Fibroblast of upper back skin (primary cell): ENCODE measurements at regions not wholly inside any gene's neighbourhood (a gene's known extent, or its start where the extent isn't known, plus 50 kb on each side); places are given as distances from the start of the nearest gene placed in this dataset.

Experiments used
- DNase-seq: peaks from one replicate; pipeline ENCODE4 v3.0.0-alpha.2; 2013

- DNase-seq: no peak
Observed at GRCh38 chr1:238152119-238152518, 261.4 kb upstream of the ZP4 start.

DNA sequence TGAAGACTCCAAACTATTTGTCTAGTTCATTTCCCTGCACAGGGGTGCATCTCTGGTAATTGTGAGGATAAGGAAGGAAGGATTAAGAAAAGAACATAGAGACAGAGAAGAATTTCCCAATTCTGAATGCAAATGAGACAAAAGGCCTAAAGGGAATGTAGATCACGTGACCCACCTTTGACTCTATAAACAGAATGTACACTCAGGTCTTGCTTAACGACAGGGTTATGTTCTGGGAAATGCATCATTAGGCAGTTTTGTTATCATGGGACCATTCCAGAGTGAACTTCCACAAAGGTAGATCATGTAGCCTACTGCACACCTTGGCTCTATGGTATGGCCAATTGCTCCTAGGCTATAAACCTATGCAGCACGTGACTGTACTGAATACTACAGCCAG is 252.3 kb upstream of the ZP4 start:
- no peak for DNase-seq

DNA sequence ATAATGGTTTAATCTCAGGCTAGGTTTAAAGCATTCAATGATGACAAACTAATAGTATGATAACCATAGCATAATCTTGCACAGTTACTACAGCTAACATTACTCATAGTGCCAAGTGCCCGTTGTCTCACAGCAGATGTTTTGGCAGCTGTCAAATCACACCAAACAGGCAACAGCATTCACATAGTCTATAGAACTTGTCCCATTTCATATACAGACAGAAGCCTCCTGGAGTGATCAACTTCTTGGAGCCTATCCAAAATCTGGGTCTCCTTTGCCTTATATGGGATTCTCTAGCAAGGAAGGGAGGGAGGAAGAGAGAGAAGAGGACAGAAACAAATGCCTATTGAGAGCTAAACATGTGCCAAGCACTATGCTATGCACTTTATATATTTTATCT is 250.6 kb upstream of the ZP4 start:
- DNase-seq: peak; percentile 17

- peak; percentile 1 for DNase-seq
Observed at GRCh38 chr1:238139713-238140112, 249.0 kb upstream of the ZP4 start.

GRCh38 chr1:238138059-238138626 is 247.4 kb upstream of the ZP4 start:
- no peak for DNase-seq

GRCh38 chr1:238135708-238136664 is 245.3 kb upstream of the ZP4 start:
- no peak for DNase-seq

GRCh38 chr1:238129677-238130076 is 239.0 kb upstream of the ZP4 start:
- no peak for DNase-seq

- no peak for DNase-seq
Observed at GRCh38 chr1:238123201-238123600, 232.5 kb upstream of the ZP4 start.

- no peak for DNase-seq
Observed at GRCh38 chr1:238119861-238120260, 229.1 kb upstream of the ZP4 start.

DNA sequence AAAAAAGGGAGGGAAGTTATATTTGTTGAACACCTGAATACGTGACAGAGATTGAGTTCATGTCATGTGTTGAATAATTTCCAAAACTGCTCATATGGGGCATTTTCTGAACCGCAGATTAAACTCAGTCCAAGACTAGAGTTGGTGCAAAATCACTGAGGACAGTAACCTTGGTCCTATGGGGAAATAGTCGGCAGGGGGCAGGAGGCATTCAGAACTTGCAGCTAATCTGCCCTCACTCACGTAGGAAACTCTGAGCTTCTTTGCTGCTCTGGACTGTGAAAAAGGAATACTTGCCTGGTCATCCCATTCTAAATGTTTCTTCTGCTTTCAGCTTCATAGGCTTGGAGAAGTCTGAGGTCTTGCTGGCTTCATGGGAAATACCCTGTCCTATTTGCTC is 228.3 kb upstream of the ZP4 start:
- DNase-seq: no peak

DNA sequence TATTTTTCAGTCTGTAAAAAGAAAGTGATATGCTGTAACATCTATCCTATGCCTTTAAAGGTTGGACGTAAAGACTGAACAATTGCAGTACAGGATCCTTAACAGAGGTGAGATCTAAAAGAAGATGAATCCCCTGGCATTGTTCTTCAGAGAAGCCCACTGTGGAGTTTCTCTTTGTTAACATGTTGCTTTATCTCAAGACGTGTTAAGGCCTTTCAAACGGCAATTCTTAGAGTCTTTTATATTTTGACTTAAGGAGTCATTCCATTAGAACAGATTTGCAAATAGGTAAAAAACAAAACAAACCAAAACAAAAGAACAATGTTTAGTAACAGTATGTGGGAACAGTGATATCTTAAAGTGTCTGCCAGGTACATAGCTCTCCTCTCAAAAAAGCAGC is 225.1 kb upstream of the ZP4 start:
- DNase-seq: no peak

DNA sequence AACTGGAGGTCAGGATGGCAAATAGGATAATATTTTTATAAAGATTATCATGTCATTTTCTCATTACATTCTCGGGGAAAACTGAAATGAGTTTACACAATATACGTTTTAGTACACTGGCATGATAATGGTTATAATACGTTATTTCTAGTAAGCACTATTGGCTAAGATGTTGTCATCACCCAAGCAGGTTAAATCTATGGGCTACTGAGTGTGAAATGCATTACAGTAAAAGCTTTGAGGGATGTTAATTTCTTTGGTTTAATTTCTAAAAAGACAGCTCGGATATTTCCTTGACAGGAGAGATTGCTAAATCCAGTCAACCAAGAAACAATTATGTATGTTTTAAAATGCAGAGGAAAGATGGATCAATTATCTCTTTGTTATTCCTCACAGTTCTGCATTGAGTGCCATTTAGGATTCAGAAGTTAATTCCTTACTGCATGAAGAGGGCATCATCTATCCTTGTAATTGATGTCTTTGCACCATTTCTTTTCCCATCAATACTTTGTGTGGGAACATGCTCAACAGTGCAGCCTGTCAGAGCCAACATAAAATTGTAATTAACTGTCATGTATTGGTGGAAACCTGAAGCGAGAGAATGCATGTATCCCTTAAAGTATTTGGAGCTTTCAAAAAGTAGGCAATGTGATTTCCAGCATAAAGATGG is 222.4 kb upstream of the ZP4 start:
- no peak for DNase-seq

DNA sequence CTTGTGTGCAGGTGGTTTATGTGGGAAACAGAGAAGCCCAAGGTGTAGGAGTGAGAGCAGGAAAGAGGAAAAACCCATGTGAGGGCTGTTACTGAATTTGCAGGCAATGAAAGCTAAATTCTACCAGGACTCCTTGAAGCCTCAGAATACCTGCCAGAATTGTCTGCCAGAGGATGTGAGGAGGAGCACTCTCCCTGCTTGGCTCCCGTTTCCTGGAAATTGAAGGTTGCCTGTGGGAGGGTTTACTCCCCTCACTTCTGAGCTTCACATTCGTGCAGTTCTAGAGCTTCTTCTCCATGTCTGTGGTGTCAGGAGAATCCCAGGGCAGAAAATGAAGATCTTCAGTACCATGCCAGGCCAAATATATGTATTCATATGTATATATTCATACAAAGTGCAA is 220.8 kb upstream of the ZP4 start:
- DNase-seq: no peak

DNA sequence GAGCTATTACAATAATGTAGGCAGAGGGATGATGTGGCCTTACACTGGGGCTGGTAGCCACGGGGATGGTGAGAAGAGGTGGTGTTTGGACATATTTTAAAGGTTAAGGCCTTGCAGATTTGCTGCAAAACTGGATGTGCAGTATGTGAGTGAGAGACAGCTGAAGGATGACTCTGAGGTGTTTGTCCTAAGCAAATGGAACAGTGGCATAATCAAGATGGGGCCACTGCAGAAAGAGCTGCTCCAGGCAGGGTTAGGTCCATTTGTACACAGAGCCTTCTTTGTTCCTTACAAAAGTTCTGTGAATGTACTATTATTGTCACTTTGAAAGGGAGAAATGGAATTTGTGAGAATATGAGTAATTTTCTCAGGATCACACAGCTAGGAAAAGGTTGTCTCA is 220.4 kb upstream of the ZP4 start:
- DNase-seq: no peak

DNA sequence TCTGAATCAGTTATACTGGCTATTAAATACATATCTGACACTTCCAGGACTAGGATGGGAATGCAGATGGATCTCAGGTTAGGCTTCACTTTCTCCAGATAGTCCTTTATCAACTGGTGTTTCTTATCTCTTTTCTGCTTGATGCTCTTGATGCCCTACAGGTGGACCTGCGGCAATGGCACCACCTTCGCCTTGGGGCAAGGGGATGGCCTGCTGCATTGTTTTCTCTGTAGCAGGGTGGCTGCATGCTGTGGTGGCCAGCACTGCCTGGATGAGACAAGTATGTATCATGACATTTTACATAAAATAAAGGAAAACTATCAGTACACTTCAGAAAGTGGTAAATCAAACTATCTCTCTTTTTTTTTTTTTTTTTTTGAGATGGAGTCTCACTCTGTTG is 217.7 kb upstream of the ZP4 start:
- no peak for DNase-seq

DNA sequence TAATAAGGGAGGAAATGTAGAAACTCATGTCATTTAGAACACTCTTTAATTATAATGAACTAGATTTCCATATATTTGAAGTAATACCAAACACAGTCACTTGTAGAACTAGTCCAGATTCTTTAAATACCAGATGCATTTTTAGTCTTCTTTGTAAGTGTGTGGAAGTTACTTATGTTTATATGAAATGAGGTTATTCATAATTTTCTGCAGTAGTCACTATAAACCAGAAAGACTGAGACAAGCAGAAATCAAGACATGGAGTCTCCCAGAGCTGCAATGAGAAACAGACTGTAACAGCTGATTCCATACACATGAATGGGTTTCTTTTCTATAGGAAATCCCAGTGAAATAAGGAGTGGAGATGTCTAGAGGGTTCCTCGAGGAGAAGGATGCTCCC is 216.6 kb upstream of the ZP4 start:
- DNase-seq: peak; percentile 10

DNA sequence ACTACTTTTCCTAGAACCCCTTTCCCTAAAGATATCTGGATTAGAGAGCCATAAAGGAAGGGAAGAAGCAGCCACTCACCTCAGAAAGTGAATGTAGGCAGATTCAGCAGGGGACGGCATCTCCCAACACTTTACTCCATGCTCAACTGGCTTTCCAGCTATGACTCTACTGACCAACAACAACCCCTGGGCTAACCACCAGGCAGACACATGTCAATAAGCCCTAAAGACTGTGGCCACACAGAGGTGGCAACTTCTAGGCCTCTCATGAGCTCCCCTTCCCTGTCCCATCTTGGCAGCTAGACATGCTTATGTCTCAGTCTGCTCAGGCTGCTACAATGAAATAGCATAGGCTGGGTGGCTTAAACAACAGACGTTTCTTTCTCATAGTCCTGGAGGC is 214.0 kb upstream of the ZP4 start:
- no peak for DNase-seq

DNA sequence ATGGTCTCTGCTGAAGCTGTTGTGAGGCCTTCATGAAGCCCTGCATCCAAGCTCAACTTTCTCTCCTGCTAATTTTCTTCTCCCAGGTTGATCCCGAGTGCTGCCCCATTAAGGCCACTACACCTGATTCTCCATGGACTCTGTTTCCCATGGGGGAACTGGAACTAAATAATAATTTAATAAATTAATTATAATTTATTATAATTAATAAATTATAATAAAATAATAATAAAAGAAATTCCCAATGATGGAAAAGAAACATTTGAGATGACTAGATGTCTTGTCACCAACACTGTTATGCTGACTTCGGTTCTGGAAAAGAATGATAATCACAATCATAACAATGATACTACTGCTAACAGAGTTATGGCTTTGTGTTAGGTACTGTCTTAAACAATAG is 211.2 kb upstream of the ZP4 start:
- DNase-seq: no peak

DNA sequence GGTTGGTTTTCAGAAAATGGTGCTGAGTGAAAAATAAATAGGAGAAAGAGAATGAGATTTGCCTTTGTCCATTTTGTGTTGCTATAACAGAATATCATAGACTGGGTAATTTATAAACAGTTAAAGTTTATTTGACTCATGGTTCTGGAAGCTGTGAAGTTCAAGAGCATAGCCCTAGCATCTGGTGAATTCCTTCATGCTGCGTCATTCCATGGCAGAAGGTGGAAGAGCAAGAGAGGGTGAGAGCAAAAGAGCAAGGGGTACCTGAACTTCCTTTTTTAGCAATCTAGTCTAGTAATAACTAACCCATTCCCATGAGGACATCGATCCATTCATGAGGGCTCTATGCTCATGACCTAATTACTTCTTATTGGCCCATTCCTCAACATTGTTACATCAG is 209.1 kb upstream of the ZP4 start:
- no peak for DNase-seq

DNA sequence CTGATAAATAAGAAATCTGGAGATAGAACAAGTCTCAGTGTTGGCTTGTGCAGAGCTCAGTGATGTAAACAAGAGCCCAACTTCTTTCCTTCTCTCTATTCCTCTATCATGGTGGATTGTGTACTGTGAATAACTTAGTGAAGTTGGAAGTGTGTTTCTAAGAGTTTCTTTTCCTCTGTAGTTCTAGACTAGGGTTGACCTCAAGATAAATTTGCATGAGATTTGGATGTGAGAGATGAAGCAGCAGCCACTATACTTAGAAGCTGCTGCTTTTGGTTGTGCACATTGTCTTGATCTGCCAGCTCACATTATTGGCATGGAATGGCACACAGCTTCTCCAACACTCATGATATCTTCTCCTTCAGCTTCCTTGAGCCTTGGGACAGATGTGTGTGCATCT is 198.9 kb upstream of the ZP4 start:
- no peak for DNase-seq

GRCh38 chr1:238088560-238089290 is 198.0 kb upstream of the ZP4 start:
- no peak for DNase-seq

DNA sequence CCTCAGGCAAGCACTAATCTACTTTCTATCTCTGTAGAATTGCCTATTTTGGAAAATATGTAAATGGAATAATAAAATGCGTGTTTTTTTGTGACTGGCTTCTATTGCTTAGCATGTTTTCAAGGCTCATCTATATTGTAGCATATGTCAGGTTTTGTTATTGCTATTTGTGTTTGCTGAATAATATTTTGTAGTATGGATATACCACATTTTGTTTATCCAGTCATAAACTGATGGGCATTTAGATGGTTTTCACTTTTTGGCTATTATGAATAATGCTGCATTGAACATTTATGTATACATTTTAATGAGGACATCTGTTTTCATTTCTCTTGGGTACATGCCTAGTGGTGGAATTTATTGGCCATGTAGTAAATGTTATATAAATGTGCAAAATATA is 183.3 kb upstream of the ZP4 start:
- DNase-seq: no peak

GRCh38 chr1:238071061-238071460 is 180.3 kb upstream of the ZP4 start:
- DNase-seq: no peak
